SK-N-SH treated with all-trans-retinoic acid at 6 μM for 48 hours (cell line): ENCODE measurements at regions not wholly inside any gene's neighbourhood (a gene's known extent, or its start where the extent isn't known, plus 50 kb on each side); places are given as distances from the start of the nearest gene placed in this dataset.

Source experiments
- CSDC2 ChIP-seq: fragments of 250-450 bp; sonication (Bioruptor Pico); IDR thresholded peaks from 2 replicates; pipeline ENCODE4 v1.5.0; 2020; ENCODE audit warnings: mild to moderate bottlenecking, moderate library complexity
- CSRNP3 ChIP-seq: fragments of 250-450 bp; sonication (Bioruptor Pico); IDR thresholded peaks from 2 replicates; pipeline ENCODE4 v1.5.1; 2021; ENCODE audit warnings: mild to moderate bottlenecking, moderate library complexity
- OSR1 ChIP-seq: fragments of 250-450 bp; sonication (Bioruptor Pico); IDR thresholded peaks from 2 replicates; pipeline ENCODE4 v1.8.0; 2022; ENCODE audit warnings: moderate library complexity, mild to moderate bottlenecking, inconsistent platforms
- POU6F1 ChIP-seq: fragments of 250-450 bp; sonication (Bioruptor Pico); IDR thresholded peaks from 2 replicates; pipeline ENCODE4 v1.8.0; 2021; ENCODE audit warnings: low read depth, mild to moderate bottlenecking, moderate library complexity, borderline replicate concordance
- PPARA ChIP-seq: fragments of 250-450 bp; sonication (Bioruptor Pico); IDR thresholded peaks from 2 replicates; pipeline ENCODE4 v1.5.0; 2020; ENCODE audit warnings: mild to moderate bottlenecking, borderline replicate concordance
- SNAI2 ChIP-seq: fragments of 250-450 bp; sonication (Bioruptor Pico); IDR thresholded peaks from 2 replicates; pipeline ENCODE4 v1.5.0; 2020; ENCODE audit warnings: mild to moderate bottlenecking, moderate library complexity

GRCh38 chr20:16864069-16864468 lies 115.9 kb downstream of the OTOR start:
- no peak for TF ChIP-seq CSRNP3
- TF ChIP-seq POU6F1 (CRISPR knock-in tag) = no peak
- no peak for TF ChIP-seq PPARA
- no peak for TF ChIP-seq OSR1
- no peak for TF ChIP-seq SNAI2 (CRISPR knock-in tag)
- no peak for TF ChIP-seq CSDC2 (CRISPR knock-in tag)
